GM19351 (cell line): ENCODE measurements at regions not wholly inside any gene's neighbourhood (a gene's known extent, or its start where the extent isn't known, plus 50 kb on each side); places are given as distances from the start of the nearest gene placed in this dataset.

ENCODE experiments used
- ATAC-seq: cut with Tn5 transposase; IDR thresholded peaks from one replicate; pipeline ENCODE4 v1.9.1; 2021; ENCODE audit warnings: mild to moderate bottlenecking, moderate library complexity; ENCODE audit not compliant: unreplicated experiment

- ATAC-seq, result no peak
Measured at GRCh38 chr12:45102818-45103217, 51.9 kb upstream of the DBX2 start.

DNA sequence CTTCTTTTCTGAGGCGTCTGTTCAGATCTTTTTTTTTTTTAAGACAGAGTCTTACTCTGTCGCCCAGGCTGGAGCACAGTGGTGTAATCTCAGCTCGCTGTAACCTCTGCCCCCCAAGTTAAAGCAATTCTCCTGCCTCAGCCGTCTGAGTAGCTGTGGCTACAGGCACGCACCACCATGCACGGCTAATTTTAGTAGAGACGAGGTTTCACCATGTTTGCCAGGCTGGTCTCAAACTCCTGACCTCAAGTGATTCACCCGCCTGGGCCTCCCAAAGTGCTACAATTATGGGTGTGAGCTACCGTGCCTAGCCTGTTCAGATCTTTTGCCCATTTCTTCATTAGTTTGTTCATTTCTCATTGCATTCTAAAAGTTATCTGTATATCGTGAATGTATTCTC, 55.1 kb upstream of the DBX2 start:
- ATAC-seq, result no peak

GRCh38 chr12:45112306-45112705, 61.4 kb upstream of the DBX2 start:
- ATAC-seq, result no peak

DNA sequence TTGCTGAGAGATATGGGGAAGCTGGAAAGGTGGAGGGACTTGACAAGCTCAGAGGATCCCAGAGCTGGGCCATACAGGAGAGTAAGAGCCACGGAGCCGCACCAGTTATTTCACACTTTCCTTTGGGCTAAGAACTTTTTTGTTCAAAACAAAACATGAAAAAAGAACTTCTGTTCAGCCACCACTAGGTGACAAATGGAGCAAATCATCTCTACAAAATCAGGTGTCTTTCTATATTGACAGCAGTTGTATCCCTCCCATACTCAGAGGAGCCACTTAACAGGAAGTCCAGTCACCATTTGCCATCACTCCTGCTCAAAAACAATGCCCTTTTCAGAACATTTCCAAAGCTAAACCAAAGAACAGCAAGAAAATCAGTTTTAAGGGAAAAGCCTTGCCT, 70.3 kb upstream of the DBX2 start:
- ATAC-seq, result peak; percentile 63

DNA sequence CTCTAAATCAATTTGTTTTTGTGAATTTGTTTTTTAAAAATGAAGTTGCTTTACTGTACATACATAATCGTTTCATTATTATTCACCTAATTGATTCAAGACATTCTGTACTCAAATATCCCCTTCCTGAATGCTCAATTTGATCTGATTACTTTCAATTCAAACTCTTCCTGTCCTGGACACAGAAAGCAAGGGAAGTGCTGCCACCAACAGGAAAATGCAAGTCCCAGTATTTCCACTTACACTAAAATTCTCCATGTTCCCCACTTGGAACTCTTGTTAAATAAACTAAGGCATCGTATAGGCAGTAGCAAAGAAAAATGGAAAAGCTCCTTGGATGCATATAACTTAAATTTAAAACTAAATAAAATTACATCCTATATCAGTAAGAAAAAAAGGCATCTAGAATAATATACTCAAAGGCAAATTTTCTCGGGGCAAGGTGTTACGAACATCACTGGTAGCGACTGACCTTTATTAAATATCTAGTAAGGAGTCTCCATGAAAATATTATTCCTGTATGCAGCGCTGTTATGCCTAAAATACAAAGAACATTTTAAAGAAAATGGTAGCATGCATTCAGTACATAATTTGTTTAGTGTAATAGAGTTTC, 72.0 kb upstream of the DBX2 start:
- no peak for ATAC-seq

DNA sequence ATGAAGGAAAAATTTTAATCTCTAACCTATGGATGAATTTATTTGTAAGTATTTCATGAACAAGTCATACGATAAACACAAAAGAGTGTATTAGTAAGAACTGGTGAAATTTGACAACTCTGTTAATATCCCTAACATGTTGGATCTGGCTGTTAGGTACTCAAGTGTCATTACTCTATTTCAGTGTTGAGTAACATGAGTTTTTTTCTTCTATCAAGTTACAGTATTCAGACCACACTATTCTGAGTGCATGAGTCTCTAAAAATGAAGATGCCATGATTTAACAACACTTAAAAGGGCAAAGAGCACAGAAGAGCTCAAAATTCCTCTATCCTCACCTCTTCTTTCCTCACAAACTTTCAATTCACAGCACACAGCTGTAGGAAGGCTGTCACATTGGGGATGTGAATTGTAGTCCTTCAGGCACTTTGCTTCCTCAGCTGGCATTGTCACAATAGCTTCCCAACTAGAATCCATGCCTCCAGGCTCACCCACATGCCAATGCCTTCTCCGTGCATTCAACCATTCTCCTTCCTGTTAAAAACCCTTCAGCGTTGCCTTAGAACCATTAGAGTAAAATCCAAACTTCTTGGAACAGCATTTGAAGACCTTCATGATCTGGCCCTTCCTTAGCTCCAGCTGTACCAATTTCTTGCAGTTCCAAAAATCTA, 73.7 kb upstream of the DBX2 start:
- ATAC-seq, result no peak

GRCh38 chr12:45125997-45126396, 75.1 kb upstream of the DBX2 start:
- ATAC-seq, result no peak

DNA sequence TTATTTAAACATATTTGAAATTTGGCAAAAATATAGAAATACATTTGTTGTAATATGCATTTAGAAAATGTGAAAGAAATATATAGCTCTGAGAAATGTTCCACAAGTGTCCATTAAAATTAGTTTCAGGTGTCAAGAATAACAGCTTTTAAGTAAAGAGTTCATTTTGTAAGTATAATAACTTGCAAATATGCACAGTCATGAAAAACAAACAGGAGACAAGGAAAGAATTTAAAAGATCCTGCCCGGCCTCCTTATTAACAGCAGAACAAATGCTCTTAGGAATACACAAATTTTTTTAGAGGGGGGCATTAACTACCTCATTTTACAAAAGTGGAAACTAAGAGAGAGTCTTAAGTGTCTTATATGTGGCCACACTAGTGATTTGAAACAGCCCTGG, 77.7 kb upstream of the DBX2 start:
- no peak for ATAC-seq

GRCh38 chr12:45130881-45131281, 80.0 kb upstream of the DBX2 start:
- ATAC-seq, result peak; percentile 96

DNA sequence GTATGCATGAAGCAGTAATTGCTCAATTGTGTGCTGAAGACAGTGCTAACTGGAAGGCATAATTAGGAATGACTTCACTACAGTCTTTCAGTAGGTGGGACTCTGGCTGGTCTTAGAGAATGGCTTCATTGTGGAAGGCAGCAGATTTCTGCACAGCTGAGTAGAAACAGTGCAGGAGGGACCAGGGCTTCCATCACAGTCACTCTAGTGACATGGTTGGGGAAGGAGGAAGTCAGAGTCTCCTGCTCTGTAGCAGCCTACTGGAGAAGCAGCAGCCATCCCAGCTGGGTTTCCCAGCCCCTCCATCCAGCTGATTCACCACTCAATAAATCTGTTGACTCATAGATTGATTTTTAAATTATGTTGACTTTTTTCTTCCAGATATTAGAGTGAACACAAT, 80.6 kb upstream of the DBX2 start:
- ATAC-seq, result no peak

GRCh38 chr12:45138609-45139008, 77.3 kb upstream of the ANO6 start:
- no peak for ATAC-seq

DNA sequence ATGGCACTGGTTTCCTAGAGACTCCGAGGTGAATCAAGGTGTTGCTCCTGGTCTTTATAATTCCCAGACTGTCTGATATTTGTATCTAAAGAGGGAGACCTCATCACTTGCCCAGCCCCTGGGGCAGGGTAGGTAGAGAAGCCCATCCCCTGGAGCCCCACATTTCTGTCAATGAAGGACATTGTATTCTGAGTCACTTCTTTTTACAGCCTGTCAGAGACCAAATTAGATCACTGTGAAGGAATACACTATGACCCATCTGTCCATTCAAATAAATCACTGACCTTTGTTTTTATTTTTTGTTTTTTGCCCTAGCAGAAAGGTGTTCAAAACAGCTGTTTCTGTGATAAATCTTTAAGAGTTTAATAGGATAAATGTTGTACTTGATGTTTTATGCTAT, 67.9 kb upstream of the ANO6 start:
- ATAC-seq, result no peak

GRCh38 chr12:45148619-45149018, 67.3 kb upstream of the ANO6 start:
- ATAC-seq, result no peak

DNA sequence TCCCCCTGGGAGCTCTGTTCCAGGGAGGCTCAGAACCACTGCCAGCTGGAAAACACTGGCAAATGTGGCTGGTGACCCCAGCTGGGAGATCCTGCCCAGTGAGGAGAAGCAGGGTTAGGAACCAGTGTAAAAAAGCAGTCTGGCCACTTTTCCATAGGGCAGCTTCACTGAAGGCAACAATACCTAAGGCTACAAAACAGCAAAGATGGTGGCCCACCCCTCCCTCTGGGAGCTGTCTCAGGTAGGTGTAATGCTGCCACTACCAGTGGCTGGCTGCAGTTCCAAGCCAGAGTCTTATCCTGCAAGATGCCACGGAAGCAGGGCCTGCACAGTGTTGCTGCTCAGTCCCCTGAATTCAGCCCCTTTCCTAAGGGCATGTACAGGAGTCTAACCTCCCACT, 50.6 kb upstream of the ANO6 start:
- no peak for ATAC-seq

- ATAC-seq, result no peak
Measured at GRCh38 chr12:45166056-45166455, 49.8 kb upstream of the ANO6 start.
